ENCODE measurements at regions not wholly inside any gene's neighbourhood (a gene's known extent, or its start where the extent isn't known, plus 50 kb on each side); places are given as distances from the start of the nearest gene placed in this dataset.

GRCh38 chr2:239590276-239590675, 189.5 kb upstream of the HDAC4 start:
- no peak for ATAC-seq (ENCODE audit: low FRiP score)
- no peak for DNase-seq (ENCODE audit: low spot score)
- TF ChIP-seq, protein P1, sequence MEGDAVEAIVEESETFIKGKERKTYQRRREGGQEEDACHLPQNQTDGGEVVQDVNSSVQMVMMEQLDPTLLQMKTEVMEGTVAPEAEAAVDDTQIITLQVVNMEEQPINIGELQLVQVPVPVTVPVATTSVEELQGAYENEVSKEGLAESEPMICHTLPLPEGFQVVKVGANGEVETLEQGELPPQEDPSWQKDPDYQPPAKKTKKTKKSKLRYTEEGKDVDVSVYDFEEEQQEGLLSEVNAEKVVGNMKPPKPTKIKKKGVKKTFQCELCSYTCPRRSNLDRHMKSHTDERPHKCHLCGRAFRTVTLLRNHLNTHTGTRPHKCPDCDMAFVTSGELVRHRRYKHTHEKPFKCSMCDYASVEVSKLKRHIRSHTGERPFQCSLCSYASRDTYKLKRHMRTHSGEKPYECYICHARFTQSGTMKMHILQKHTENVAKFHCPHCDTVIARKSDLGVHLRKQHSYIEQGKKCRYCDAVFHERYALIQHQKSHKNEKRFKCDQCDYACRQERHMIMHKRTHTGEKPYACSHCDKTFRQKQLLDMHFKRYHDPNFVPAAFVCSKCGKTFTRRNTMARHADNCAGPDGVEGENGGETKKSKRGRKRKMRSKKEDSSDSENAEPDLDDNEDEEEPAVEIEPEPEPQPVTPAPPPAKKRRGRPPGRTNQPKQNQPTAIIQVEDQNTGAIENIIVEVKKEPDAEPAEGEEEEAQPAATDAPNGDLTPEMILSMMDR (IDR thresholded peaks at IDR 0.05), result no peak

GRCh38 chr2:239589833-239590232, 189.0 kb upstream of the HDAC4 start:
- DNase-seq (ENCODE audit: low spot score), result no peak

GRCh38 chr2:239589270-239589825, 188.5 kb upstream of the HDAC4 start:
- ATAC-seq (ENCODE audit: low FRiP score), result no peak
- TF ChIP-seq, protein P1 (IDR thresholded peaks at IDR 0.05), result no peak
- no peak for DNase-seq (ENCODE audit: low spot score)

More at GRCh38 chr2:239589833-239590232, 189.0 kb upstream of the HDAC4 start:
- TF ChIP-seq, protein P1 (IDR thresholded peaks at IDR 0.05), result no peak
- ATAC-seq (ENCODE audit: low FRiP score), result no peak

DNA sequence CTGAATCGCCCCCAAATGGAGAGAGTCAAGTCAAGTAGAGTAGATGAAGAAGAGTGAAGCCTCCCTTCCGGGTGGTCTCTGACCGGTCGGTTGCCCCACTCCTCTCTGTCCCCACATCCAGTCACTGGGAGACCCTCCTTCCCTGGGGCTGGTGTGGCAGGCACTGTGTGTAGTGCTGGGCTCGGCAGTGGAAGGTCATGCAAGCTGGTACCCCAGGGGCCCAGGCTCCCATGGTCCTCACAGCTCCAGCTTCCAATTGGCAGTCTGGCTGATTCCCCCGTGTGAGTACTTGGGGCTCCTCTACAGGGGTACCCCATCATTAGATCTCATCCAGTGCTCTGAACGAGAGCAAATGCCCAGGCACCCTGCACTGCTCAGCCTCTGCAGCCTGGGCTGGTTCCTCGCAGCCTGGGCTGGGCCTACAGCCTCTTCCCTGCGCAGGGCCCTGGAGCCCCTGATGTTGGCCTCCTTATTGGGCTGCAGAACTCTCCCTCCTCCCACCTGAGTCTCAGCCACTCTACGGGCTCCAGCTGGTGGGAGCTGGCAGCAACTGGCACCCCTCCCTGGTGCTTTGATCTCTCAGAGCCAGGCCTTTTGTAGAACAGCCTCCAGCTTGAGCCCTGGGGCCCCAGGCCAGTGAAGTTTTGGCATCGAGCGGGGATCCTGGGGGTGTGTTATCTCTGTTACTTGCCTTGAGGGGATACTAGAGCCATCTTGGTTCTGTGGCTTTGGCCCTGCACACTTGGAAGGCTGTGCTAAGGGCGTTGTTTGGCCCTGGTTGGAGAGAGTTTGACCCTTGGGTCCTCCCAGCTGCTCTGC, 187.8 kb upstream of the HDAC4 start:
- TF ChIP-seq, protein P1 (IDR thresholded peaks at IDR 0.05), result no peak
- ATAC-seq (ENCODE audit: low FRiP score), result no peak
- no peak for DNase-seq (ENCODE audit: low spot score)

DNA sequence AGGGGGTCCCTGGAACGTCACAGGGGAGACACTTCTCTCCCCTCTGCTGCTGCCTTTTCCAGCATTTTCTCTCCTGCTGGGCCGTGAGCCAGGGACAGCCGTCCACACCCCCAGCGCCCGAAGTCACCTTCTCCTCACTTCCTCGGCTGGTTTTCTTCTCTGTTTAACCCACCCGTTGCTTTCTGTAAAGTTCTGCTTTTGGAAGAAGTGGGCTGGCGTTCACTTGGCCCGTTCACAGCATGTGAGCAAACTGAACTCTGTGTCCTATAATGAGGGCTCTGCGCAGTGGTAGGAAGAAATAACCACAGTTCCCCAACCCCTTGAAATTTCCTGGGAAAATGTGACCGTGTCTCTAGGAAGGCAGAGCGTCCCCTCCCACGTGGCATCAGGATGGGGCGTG, 187.0 kb upstream of the HDAC4 start:
- TF ChIP-seq, protein P1 (IDR thresholded peaks at IDR 0.05), result no peak

GRCh38 chr2:239587311-239587731, 186.5 kb upstream of the HDAC4 start:
- TF ChIP-seq, protein P1 (IDR thresholded peaks at IDR 0.05), result no peak
- ATAC-seq (ENCODE audit: low FRiP score) (no peak), DNase-seq (ENCODE audit: low spot score) (no peak)

More for the DNA sequence above, 187.0 kb upstream of the HDAC4 start:
- no peak for DNase-seq (ENCODE audit: low spot score)
- no peak for ATAC-seq (ENCODE audit: low FRiP score)

Measured in omental fat pad (tissue), 3 donors.